GM23248 (cell line): ENCODE measurements at regions not wholly inside any gene's neighbourhood (a gene's known extent, or its start where the extent isn't known, plus 50 kb on each side); places are given as distances from the start of the nearest gene placed in this dataset.

ENCODE experiments used
- EZH2 ChIP-seq: fragments of 200-600 bp; sonication (generic); IDR thresholded peaks from 2 replicates; pipeline ENCODE4 v1.6.1; 2018; ENCODE audit warnings: antibody characterized with exemption, mild to moderate bottlenecking; ENCODE audit not compliant: insufficient read depth, poor library complexity, severe bottlenecking
- EZH2phosphoT487 ChIP-seq: fragments of 200-600 bp; sonication (generic); IDR thresholded peaks from 2 replicates; pipeline ENCODE4 v1.6.1; 2018; ENCODE audit warnings: antibody characterized with exemption, moderate library complexity, mild to moderate bottlenecking, low read depth; ENCODE audit not compliant: insufficient read depth

GRCh38 chr6:184161-184700 lies 108.1 kb upstream of the DUSP22 start:
- no peak for TF ChIP-seq EZH2
- no peak for TF ChIP-seq EZH2phosphoT487
